ENCODE measurements at regions not wholly inside any gene's neighbourhood (a gene's known extent, or its start where the extent isn't known, plus 50 kb on each side); places are given as distances from the start of the nearest gene placed in this dataset.

DNA sequence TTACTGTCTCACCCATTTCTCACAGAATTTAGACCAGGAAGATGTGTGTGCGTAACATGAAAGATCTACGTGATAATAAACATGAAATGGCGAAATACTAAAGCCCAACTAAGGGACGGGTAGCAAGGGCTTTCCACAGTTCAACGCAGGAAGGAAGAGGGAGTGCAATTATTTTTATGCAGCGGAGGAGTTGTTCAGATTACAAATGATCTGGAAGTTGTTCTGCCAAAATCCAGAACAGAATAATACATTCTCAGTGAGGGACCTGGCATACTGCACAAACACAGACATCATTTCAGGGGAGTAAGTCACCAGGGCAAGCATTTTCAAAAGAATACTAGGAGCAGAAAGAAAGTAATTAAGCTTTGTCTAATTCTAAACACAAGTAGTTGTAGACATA lies 133.6 kb upstream of the RAP2B start:
- TF ChIP-seq SUZ12 (IDR thresholded peaks at IDR 0.05) = no peak
- TF ChIP-seq ARNT (IDR thresholded peaks at IDR 0.05) = no peak
- TF ChIP-seq BHLHE40 (IDR thresholded peaks at IDR 0.05; ENCODE audit: borderline replicate concordance) = no peak
- TF ChIP-seq, protein P1, sequence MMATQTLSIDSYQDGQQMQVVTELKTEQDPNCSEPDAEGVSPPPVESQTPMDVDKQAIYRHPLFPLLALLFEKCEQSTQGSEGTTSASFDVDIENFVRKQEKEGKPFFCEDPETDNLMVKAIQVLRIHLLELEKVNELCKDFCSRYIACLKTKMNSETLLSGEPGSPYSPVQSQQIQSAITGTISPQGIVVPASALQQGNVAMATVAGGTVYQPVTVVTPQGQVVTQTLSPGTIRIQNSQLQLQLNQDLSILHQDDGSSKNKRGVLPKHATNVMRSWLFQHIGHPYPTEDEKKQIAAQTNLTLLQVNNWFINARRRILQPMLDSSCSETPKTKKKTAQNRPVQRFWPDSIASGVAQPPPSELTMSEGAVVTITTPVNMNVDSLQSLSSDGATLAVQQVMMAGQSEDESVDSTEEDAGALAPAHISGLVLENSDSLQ (IDR thresholded peaks at IDR 0.05) = no peak
- TF ChIP-seq SP1 (IDR thresholded peaks at IDR 0.05) = no peak
- TF ChIP-seq ELF4 (IDR thresholded peaks at IDR 0.05) = no peak
- TF ChIP-seq CTBP1 (IDR thresholded peaks at IDR 0.05; ENCODE audit: borderline replicate concordance) = no peak
- TF ChIP-seq FOXM1 (IDR thresholded peaks at IDR 0.05; ENCODE audit: borderline replicate concordance) = no peak
- TF ChIP-seq TARDBP (IDR thresholded peaks at IDR 0.05) = no peak
